ENCODE measurements at regions not wholly inside any gene's neighbourhood (a gene's known extent, or its start where the extent isn't known, plus 50 kb on each side); places are given as distances from the start of the nearest gene placed in this dataset.
"Not testable (repeated sequence)": the region's sequence is repeated elsewhere in the genome, so short reads cannot be mapped to it uniquely, and the experiment has no call there.

DNA sequence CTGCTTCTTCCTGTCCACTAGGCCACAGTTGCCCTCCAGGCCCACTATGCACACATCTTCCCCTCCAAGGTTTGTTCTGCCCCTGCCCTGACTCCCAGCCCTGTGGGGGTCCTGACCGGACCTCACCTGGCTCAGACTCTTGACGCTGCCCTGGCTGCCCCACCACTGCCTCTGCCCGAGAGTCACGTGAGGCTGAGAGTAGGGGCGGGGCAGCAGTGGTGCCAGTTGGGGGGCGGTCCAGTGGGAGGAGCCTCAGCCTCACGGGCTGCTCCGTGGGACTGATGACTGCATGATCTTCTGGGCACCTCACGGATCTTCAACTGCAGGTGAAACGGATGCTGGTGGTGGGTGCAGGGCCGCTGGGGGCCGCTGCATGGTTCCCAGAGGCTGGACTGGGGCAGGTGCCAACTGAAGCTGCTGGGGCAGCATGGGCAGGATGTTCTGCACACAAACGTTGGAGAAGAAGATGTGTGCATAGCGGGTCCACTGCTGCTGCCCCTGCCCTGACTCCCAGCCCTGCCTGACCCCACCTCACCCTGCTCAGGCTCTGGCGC, 77.6 kb downstream of the HHIPL2 start:
- H3K36me3 ChIP-seq; H3K27me3 ChIP-seq (replicated peaks; ENCODE audit: insufficient read depth); H3K9me3 ChIP-seq; H3K4me3 ChIP-seq; intact Hi-C loops (cut with DNase I); H3K27ac ChIP-seq; H3K4me1 ChIP-seq (replicated peaks); DNase-seq (ENCODE audit: low spot score): not testable (repeated sequence)
- 69% methylated on average over 12 of the region's 15 CpGs for WGBS

DNA sequence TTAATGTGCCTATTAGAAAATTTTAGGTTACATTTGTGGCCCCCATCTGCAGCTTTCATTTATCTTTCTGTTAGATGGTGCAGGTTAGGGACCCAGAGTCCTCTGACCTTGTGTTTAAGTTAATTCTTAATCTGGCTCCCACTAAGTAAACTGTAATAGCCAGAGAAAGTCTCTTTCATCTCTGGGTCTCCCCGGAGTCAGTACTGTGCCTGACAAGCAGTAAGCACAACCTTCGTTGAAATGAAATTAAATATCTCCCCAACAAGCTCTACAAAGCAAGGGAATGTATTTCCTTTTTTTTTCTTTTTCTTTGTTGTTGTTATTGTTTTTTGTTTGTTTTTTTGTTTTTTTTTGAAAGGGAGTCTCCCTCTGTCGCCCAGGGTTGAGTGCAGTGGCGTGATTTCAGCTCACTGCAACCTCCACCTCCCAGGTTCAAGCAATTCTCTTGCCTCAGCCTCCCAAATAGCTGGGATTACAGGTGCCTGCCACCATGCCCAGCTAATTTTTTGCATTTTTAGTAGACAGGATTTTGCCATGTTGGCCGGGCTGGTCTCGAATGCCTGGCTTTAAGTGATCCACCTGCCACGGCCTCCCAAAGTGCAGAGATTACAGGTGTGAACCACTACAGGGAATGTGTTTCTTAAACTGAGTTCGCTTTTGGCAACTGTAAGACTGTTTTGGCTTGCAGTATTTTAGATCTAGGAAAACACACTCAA, 81.6 kb downstream of the HHIPL2 start:
- DNase-seq (ENCODE audit: low spot score) = no peak
- intact Hi-C loops (cut with DNase I) = no loop called here
- Histone ChIP-seq H3K27me3 (replicated peaks; ENCODE audit: insufficient read depth) (no peaks in the 10 kb centered on the region), H3K4me1 (replicated peaks) (no peaks in the 10 kb centered on the region), H3K9me3 (no peaks in the 10 kb centered on the region), H3K27ac (no peak overlapping the region), H3K36me3 (no peaks in the 10 kb centered on the region), H3K4me3 (no peak overlapping the region)
- 89% methylated on average over 8 of the region's 8 CpGs for WGBS
- no peak for TF ChIP-seq POLR2A (IDR thresholded peaks at IDR 0.05)
- TF ChIP-seq POLR2AphosphoS5 (IDR thresholded peaks at IDR 0.05) = no peak
- TF ChIP-seq, protein P1, sequence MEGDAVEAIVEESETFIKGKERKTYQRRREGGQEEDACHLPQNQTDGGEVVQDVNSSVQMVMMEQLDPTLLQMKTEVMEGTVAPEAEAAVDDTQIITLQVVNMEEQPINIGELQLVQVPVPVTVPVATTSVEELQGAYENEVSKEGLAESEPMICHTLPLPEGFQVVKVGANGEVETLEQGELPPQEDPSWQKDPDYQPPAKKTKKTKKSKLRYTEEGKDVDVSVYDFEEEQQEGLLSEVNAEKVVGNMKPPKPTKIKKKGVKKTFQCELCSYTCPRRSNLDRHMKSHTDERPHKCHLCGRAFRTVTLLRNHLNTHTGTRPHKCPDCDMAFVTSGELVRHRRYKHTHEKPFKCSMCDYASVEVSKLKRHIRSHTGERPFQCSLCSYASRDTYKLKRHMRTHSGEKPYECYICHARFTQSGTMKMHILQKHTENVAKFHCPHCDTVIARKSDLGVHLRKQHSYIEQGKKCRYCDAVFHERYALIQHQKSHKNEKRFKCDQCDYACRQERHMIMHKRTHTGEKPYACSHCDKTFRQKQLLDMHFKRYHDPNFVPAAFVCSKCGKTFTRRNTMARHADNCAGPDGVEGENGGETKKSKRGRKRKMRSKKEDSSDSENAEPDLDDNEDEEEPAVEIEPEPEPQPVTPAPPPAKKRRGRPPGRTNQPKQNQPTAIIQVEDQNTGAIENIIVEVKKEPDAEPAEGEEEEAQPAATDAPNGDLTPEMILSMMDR (IDR thresholded peaks at IDR 0.05) = no peak

DNA sequence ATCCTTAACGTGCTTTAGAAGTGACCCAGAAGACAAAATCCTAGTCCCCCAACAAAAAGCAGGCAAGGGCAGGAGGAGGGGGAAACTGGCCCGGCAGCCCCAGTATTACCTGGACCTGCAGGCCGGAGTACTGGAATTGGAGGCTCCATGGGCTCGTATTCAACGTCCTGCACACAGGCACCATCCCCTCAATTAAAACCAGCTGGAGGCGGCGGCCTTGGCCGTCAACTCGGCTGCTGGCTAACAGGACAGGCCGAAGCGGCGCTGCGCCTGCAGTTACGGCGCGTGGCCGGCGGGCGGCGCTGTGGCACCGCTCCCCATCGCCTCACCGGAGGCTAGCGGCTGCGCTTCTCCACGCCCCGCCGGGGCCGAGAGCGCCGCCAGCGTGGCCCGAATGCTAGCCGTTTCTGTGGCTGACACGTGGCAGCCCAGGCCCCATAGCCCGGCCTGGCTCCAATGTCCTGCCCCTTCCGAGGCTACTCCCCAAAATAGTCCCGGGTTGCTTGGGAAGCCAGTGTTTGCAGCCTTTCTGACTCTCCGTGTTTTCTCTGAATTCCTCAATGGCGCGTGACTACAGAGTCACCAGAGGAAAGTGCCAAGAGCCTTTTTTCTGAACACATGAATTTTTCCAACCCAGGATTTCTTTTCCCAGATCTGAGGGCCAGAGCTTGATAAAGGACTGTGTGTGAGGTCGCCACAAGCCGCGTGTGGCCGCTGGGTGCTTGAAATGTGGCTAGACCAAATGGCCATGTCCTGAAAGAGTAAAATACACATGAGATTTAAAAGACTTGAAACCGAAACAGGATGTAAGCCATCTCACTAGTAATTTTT, 82.5 kb downstream of the HHIPL2 start:
- Histone ChIP-seq H3K9me3 (no peaks in the 10 kb centered on the region), H3K4me3 (peak overlapping the region; percentile 24), H3K27ac (peak overlapping the region; percentile 68 to 79), H3K4me1 (replicated peaks) (no peaks in the 10 kb centered on the region), H3K27me3 (replicated peaks; ENCODE audit: insufficient read depth) (no peaks in the 10 kb centered on the region), H3K36me3 (no peaks in the 10 kb centered on the region)
- peak; percentile 75 for DNase-seq (ENCODE audit: low spot score)
- intact Hi-C loops (cut with DNase I) = loop anchor here (2.0 kb wide), 1 partner anchor 169 kb away; no protein-coding TSS in a partner anchor
- no peak for TF ChIP-seq POLR2A (IDR thresholded peaks at IDR 0.05)
- no peak for TF ChIP-seq POLR2AphosphoS5 (IDR thresholded peaks at IDR 0.05)
- TF ChIP-seq, protein P1 (IDR thresholded peaks at IDR 0.05) = peak; percentile 99 to 100 (median 100)
- WGBS = 6% methylated on average over 25 of the region's 46 CpGs

DNA sequence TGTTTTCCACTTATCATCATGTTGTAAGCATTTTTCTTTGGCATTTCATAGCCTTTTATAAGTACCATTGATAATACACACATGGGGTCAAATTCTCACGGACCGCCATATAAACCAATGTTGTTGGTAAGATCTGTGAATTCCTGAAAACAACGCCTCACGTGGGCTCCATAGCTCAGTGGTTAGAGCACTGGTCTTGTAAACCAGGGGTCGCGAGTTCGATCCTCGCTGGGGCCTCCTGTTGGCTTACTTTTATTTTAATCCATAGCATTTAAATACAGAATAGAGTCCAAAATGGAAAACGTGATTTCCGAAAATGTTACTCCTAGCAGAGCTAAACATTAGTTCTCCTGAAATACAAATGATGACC, 83.1 kb downstream of the HHIPL2 start:
- peak; percentile 22 for DNase-seq (ENCODE audit: low spot score)
- Histone ChIP-seq H3K27me3 (replicated peaks; ENCODE audit: insufficient read depth) (no peaks in the 10 kb centered on the region), H3K9me3 (no peaks in the 10 kb centered on the region), H3K27ac (peak overlapping the region; percentile 68 to 79), H3K36me3 (no peaks in the 10 kb centered on the region), H3K4me3 (peak overlapping the region; percentile 24), H3K4me1 (replicated peaks) (no peaks in the 10 kb centered on the region)
- no peak for TF ChIP-seq POLR2AphosphoS5 (IDR thresholded peaks at IDR 0.05)
- intact Hi-C loops (cut with DNase I) = loop anchor here (2.0 kb wide), 1 partner anchor 170 kb away; no protein-coding TSS in a partner anchor
- WGBS = 20% methylated on average over 10 of the region's 10 CpGs

DNA sequence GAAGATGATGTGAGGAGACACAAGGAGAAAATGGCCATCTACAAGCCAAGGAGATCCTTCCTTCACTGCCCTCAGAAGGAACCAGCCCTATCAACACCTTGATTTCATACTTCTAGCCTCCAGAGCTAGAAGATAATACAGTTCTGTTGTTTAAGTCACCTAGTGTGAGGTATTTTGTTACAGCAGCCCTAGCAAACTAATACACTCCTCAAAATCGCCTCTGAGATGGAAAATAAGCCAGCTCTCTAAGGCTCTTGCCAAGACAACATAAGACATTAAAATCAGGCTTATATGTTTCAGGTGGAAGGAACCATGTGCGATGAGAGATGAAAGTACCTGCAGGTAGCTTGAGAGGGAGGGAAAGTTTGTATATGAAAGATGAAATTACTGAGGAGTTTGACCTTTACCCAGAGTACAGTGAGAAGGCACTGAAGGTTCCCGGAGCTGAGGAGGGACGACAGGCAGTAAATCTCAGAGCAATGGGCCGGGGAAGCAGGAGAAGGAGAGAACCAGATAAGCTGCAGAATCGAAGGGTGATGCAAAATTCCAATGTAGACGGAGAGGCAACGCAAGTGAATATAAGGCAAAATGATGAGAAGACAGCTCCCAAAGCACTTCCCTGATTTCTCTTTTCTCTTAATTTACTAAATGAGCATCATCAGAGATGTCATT, 84.7 kb downstream of the HHIPL2 start:
- 85% methylated on average over 8 of the region's 8 CpGs for WGBS
- DNase-seq (ENCODE audit: low spot score) = no peak
- no peaks in the 10 kb centered on the region for H3K27me3 ChIP-seq (replicated peaks; ENCODE audit: insufficient read depth)
- no peak for TF ChIP-seq POLR2A (IDR thresholded peaks at IDR 0.05)
- no peak for TF ChIP-seq POLR2AphosphoS5 (IDR thresholded peaks at IDR 0.05)
- TF ChIP-seq, protein P1 (IDR thresholded peaks at IDR 0.05) = no peak
- intact Hi-C loops (cut with DNase I) = no loop called here
- H3K9me3 ChIP-seq = no peaks in the 10 kb centered on the region
- no peak overlapping the region for H3K4me3 ChIP-seq
- no peaks in the 10 kb centered on the region for H3K4me1 ChIP-seq (replicated peaks)
- H3K36me3 ChIP-seq = no peaks in the 10 kb centered on the region
- no peak overlapping the region for H3K27ac ChIP-seq

All from prostate gland (tissue), 2 donors.